ENCODE measurements at regions not wholly inside any gene's neighbourhood (a gene's known extent, or its start where the extent isn't known, plus 50 kb on each side); places are given as distances from the start of the nearest gene placed in this dataset.

GRCh38 chr14:40889126-40889525, 717.5 kb upstream of the LRFN5 start:
- no peak for DNase-seq

- no peak for DNase-seq
These were observed 718.8 kb upstream of the LRFN5 start for GRCh38 chr14:40887912-40888311.

DNA sequence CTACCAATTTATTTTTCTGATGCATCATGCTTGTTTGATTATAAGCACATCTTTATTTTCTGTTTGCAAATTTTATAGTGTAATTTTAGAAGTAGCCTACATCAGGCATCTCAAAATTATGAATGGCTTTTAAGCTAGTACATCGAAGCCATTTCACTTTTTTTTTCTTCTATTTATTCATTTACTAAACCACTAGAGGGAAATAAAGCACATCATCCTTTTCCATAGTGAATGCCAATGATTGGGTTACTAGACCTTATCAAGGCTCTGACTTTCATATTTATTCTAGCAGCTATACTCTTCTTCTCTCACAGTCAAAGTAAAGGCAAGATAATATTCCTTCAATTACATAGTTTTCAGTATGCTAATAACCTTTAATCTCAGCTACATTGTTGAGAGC, 736.4 kb upstream of the LRFN5 start:
- no peak for DNase-seq

GRCh38 chr14:40859055-40859454, 747.6 kb upstream of the LRFN5 start:
- no peak for DNase-seq

DNA sequence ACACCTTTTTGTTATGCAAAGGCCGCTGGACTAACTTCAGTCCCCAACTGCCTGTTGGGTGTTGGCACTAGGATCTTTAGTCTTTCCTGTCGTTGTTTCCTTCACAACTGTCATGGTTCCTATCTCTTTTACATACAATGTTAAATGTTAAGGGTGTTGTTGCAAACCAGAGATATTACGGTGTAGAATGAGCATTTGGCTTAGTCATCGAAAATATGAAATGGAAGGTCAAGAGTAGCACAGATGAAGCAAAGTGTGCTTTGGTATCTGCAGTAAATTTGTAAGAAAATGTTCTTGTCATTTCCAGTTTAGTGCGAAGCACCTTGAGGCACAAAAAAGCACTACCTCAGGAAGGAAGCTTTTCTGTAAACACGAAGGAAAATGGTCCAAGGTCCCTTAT, 751.3 kb upstream of the LRFN5 start:
- no peak for DNase-seq

GRCh38 chr14:40850191-40850590, 756.5 kb upstream of the LRFN5 start:
- DNase-seq = no peak

DNA sequence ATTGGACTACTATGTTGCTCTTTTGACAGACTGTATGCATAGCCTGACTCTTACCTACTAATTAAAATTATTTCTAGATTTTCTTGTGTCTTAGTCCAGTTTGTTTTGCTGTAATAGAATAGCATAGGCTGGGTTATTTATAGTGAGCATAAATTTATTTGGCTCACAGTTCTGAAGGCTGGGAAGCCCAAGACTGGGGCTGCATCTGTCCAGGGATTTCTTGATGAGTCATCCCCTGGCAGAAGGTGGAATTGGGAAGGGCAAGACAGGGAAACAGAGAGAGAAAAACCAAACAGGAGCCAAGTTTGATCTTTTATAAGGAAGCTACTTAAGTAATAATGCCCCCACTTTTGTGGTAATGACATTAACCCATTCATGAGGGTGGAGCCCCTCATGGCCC, 759.2 kb upstream of the LRFN5 start:
- DNase-seq = no peak

DNA sequence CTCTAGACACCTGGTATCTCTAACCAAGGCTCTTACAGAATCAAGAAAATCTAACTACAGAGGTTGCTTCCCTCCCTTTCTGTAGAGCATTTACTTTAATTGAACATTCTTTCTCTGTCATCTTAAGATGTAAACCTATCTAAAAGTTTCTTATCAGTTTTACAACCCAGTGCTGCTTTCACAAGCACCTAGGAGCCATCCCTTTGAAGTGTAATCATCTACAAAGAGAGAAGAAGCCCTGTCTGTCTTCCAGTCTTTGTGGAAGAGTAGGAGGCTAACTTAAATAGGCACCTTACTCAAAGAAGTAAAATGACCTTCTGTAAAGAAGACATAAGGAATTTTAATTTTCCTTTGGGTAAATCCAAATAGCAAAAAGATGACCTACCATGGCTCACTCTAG, 763.9 kb upstream of the LRFN5 start:
- no peak for DNase-seq

GRCh38 chr14:40841886-40842285, 764.8 kb upstream of the LRFN5 start:
- DNase-seq = no peak

DNA sequence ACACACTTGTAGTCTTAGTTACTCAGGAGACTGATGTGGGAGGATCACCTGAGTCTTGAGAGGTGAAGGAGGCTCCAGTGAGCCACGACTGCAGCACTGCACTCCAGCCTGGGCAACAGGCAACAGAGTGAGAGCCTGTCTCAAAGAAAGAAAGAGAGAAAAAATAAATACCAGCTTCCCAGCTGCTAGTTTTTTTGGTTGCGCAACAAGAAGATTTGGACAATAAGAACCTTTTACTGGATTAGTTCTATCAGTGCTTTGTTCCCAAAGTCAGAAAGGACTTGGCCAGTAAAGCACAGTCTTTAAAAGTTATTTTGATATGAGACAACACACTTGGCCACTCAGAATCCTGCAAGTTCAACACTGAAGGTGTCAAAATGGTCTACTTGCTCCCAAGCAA, 768.1 kb upstream of the LRFN5 start:
- no peak for DNase-seq

DNA sequence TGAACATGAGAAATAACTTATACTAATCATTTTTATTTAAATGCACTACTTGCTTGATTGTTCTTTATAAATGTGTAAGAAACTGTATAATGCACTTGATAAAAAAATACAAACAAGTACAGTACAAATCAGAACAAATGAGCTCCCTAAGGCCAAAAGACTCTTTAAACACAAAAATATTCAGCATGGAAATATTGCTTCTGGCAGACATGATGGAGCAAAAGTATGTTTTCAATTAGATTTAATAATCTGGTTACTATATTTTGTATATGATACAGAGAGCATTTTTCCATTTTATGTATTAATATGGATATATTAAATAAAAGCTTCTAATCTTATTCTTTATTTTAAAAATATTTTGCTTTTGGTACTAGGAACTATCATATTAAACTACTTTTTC, 800.2 kb upstream of the LRFN5 start:
- no peak for DNase-seq

- DNase-seq = no peak
These were observed 810.5 kb upstream of the LRFN5 start for GRCh38 chr14:40796168-40796567.

DNA sequence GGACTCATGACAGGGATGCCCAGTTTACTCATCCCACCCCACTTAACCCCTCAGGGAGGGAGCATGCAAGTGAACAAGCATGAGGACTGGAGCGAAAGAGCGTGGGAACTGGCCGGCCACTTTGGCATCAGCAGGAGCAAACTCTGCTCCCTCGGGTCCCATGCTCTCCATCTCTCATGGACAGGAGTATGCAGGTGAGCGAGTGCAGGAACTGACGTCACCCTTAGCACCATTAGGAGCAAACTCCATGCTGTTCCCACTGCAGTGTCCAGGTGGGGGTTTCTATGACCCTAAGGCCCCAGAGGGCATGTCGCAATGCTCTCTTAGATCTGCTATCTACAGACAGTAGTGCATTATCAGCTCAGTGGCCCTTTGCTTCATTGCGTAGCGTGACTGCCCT, 821.8 kb upstream of the LRFN5 start:
- DNase-seq = no peak

DNA sequence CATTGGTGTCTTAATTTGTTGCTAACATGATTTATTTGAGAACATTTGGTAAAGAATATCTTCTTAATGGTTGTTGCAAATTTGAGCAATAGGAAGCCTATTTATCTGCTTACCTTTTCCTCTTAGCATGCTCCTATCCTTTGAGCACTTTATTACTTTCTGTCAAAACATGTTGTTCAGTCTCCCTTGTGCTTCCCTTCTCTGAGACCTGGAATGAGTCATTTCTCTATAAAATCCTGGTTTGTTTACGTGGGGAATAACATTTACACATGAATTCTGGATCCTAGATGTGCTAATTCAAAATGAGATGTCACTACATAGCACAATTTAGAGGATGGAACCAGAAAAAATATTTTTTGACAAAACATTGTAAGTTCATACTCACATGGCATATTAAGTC, 844.0 kb upstream of the LRFN5 start:
- DNase-seq = no peak

DNA sequence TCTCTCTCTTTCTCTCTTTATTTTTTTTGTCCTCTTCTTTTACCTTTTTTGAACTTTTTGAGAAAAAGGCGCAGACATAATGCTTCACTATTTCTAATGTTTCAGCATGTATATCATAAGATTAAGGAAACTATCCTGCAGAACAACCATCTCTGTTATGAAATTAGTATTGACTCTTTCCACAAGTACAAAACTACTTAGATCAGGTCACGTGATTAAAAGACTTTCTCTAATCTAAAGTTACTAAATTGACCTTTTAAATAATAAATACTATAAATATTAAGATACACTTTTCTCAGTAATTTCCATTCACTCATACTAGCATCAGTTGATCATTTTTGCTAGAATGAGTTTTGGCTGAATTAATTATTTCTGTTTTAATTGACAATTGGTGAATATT, 844.5 kb upstream of the LRFN5 start:
- no peak for DNase-seq

DNA sequence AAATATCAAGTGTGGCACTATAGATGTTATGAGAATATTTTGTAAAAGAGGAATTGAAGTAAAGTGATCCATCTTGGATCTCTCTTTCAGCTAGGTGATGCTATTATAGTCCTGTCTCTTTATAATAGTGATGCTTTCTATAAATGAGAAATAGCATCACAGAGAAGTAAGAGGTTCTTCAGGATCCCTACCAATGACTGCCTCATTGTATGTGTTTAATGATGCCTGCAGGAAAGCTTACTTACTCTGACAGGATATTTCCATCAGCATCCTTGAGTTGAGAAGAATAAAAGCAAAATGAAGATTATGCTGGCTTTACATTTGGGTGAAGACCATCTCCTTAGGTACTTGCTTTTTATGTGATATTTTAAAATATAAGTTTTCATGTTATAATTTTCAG, 846.0 kb upstream of the LRFN5 start:
- DNase-seq = no peak

- DNase-seq = no peak
These were observed 848.6 kb upstream of the LRFN5 start for GRCh38 chr14:40758076-40758475.

GRCh38 chr14:40757376-40757950, 849.2 kb upstream of the LRFN5 start:
- no peak for DNase-seq

GRCh38 chr14:40733206-40733605, 873.5 kb upstream of the LRFN5 start:
- DNase-seq = no peak

DNA sequence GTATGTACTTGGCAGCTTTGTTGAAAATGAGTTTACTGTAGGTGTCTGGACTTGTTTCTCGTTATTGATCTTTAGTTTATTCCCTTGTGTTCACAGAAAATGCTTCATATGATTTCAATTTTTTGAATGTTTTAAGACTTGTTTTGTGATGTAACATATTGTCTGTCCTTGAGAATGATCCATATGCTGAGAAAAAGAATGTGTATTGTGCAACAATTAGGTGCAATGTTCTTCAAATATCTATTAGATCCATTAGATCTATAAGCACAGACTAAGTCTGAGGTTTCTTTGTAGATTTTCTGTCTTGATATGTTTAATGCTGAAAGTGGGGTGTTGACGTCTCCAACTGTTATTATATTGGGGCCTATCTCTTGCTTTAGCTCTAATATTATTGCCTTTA, 879.6 kb upstream of the LRFN5 start:
- DNase-seq = no peak

GRCh38 chr14:40713387-40713786, 893.3 kb upstream of the LRFN5 start:
- no peak for DNase-seq

DNA sequence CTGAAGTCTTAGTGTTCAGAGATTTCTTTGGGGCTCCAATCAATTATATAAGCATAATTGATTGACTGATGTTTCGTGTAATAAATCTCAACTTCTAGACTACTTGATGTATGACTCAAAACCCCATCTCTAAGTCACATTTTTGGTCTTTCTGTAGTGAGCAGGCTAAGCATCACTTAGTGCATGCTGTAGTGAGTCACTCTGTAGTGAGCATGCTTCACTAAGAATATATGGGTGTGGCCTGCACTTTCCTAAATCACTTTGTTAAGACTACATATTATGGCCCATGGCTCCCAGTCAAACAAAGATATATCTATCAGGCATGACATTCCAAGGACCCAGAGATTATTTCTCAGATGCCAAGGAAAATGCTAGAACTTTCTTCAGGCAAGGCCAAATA, 909.4 kb upstream of the LRFN5 start:
- DNase-seq = peak; percentile 61

GRCh38 chr14:40694023-40694422, 912.7 kb upstream of the LRFN5 start:
- peak; percentile 78 for DNase-seq

GRCh38 chr14:40691066-40691465, 915.6 kb upstream of the LRFN5 start:
- DNase-seq = no peak

- DNase-seq = no peak
These were observed 920.9 kb upstream of the LRFN5 start for GRCh38 chr14:40685764-40686163.

DNA sequence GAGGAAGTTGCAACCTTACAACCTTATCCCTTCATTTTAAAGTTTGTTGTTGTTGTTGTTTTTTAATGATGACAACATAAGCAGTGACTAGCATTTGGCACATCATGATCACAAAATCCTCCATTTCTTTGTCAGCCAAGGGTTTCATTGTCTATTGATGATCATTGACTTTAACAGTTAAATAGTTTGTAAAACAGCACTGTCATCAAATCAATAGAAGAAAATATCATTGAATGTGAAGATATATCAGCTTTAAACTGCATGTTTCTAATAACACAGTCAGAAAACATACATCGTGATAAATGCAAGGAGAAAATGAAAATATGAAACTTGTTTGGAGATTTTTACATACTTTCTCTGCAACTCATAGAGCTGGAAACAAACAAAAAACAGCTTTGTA, 922.3 kb upstream of the LRFN5 start:
- DNase-seq = no peak

All from fibroblast of upper back skin (primary cell).